ENCODE measurements at regions not wholly inside any gene's neighbourhood (a gene's known extent, or its start where the extent isn't known, plus 50 kb on each side); places are given as distances from the start of the nearest gene placed in this dataset.

- Histone ChIP-seq H3K27ac (no peak overlapping the region), H3K4me3 (no peak overlapping the region)
- TF ChIP-seq CTCF (IDR thresholded peaks at IDR 0.05), result no peak
- DNase-seq (ENCODE audit: low spot score), result no peak
These were observed 766.8 kb upstream of the FAM98A start for GRCh38 chr2:34365932-34366331.

- H3K4me3 ChIP-seq, result no peak overlapping the region
- no peak for TF ChIP-seq CTCF (IDR thresholded peaks at IDR 0.05)
- no peak for DNase-seq (ENCODE audit: low spot score)
- H3K27ac ChIP-seq, result no peak overlapping the region
These were observed 766.4 kb upstream of the FAM98A start for GRCh38 chr2:34365512-34365911.

- Histone ChIP-seq H3K27ac (no peak overlapping the region), H3K4me3 (no peak overlapping the region)
- DNase-seq (ENCODE audit: low spot score), result no peak
- no peak for TF ChIP-seq CTCF (IDR thresholded peaks at IDR 0.05)
These were observed 754.5 kb upstream of the FAM98A start for GRCh38 chr2:34353509-34354113.

GRCh38 chr2:34349527-34349926, 750.4 kb upstream of the FAM98A start:
- no peak for DNase-seq (ENCODE audit: low spot score)
- no peak overlapping the region for H3K27ac ChIP-seq
- no peak overlapping the region for H3K4me3 ChIP-seq
- TF ChIP-seq CTCF (IDR thresholded peaks at IDR 0.05), result no peak

- no peak for TF ChIP-seq CTCF (IDR thresholded peaks at IDR 0.05)
These were observed 745.9 kb upstream of the FAM98A start for GRCh38 chr2:34345030-34345429.

GRCh38 chr2:34340307-34340706, 741.2 kb upstream of the FAM98A start:
- TF ChIP-seq CTCF (IDR thresholded peaks at IDR 0.05), result no peak
- H3K27ac ChIP-seq, result no peak overlapping the region
- no peak overlapping the region for H3K4me3 ChIP-seq
- no peak for DNase-seq (ENCODE audit: low spot score)

More at GRCh38 chr2:34345030-34345429, 745.9 kb upstream of the FAM98A start:
- H3K4me3 ChIP-seq, result no peak overlapping the region
- no peak overlapping the region for H3K27ac ChIP-seq
- DNase-seq (ENCODE audit: low spot score), result no peak

GRCh38 chr2:34337735-34338134, 738.6 kb upstream of the FAM98A start:
- no peak for DNase-seq (ENCODE audit: low spot score)
- TF ChIP-seq CTCF (IDR thresholded peaks at IDR 0.05), result no peak
- H3K27ac ChIP-seq, result no peak overlapping the region
- no peak overlapping the region for H3K4me3 ChIP-seq
